ENCODE measurements at regions not wholly inside any gene's neighbourhood (a gene's known extent, or its start where the extent isn't known, plus 50 kb on each side); places are given as distances from the start of the nearest gene placed in this dataset.

DNA sequence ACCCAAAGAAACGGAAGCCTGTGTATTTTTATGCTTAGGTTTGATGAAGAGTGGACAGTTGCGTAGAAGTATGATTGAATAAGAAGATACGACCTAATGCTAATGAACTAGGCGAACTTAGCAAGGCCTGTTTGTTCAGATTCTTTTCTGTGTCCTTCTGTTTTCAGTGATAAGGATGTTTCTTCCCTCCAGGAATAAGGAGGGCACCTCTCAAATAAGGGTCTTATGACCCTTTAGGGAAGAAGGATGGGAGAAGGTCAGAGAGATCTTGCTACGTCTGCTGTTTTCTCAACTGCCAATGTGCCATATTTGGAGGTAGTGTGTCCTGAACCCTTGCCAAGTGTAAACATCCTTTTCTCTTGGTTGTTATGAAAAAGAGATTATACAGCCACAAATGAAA is 524.8 kb downstream of the UTRN start:
- no peak overlapping the region for H3K4me3 Mint-ChIP-seq
- ChIA-PET POLR2A (no interaction called here), CTCF (interaction anchor here (1.5 kb wide), 1 partner anchor 31 kb away, joined by 4 read pairs; no protein-coding TSS in a partner anchor)
- no peak overlapping the region for H3K27ac Mint-ChIP-seq
- peaks cover 9% of the 10 kb centered on the region for H3K4me1 Mint-ChIP-seq
- TF ChIP-seq SMAD4 (CRISPR knock-in tag; IDR thresholded peaks at IDR 0.05) (no peak), PRRX2 (CRISPR knock-in tag; IDR thresholded peaks at IDR 0.05) (no peak), NR3C1 (CRISPR knock-in tag; conservative IDR thresholded peaks at IDR 0.05; ENCODE audit: low read depth) (no peak)
- TF ChIP-seq, protein P1, sequence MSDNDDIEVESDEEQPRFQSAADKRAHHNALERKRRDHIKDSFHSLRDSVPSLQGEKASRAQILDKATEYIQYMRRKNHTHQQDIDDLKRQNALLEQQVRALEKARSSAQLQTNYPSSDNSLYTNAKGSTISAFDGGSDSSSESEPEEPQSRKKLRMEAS (CRISPR knock-in tag; IDR thresholded peaks at IDR 0.05): no peak
- ATAC-seq (no peak), DNase-seq (ENCODE audit: low spot score) (no peak)
- H3K27me3 Mint-ChIP-seq (ENCODE audit: low read depth): no peaks in the 10 kb centered on the region
- H3K36me3 Mint-ChIP-seq: peaks cover 8% of the 10 kb centered on the region
- H3K9me3 Mint-ChIP-seq: no peaks in the 10 kb centered on the region

GRCh38 chr6:144811140-144811539 is 526.0 kb downstream of the UTRN start:
- Mint-ChIP-seq H3K27me3 (ENCODE audit: low read depth) (no peaks in the 10 kb centered on the region), H3K4me1 (peaks cover 9% of the 10 kb centered on the region), H3K36me3 (peaks cover 8% of the 10 kb centered on the region), H3K27ac (no peak overlapping the region), H3K4me3 (no peak overlapping the region), H3K9me3 (no peaks in the 10 kb centered on the region)
- ChIA-PET POLR2A (no interaction called here), CTCF (interaction anchor here (0.6 to 1.5 kb wide), 2 partner anchors 32 to 1880 kb away, joined by 3 to 4 read pairs; no protein-coding TSS in a partner anchor)
- ATAC-seq (no peak), DNase-seq (ENCODE audit: low spot score) (no peak)
- TF ChIP-seq ZNF263 (CRISPR knock-in tag; IDR thresholded peaks at IDR 0.05; ENCODE audit: low read depth) (no peak), NR2C2 (CRISPR knock-in tag; IDR thresholded peaks at IDR 0.05) (no peak), AR (CRISPR knock-in tag; IDR thresholded peaks at IDR 0.05) (no peak), HMGA2 (CRISPR knock-in tag; IDR thresholded peaks at IDR 0.05) (no peak), MXD4 (CRISPR knock-in tag; IDR thresholded peaks at IDR 0.05; ENCODE audit: borderline replicate concordance) (no peak), TEAD4 (CRISPR knock-in tag; IDR thresholded peaks at IDR 0.05) (no peak), ESRRA (CRISPR knock-in tag; IDR thresholded peaks at IDR 0.05; ENCODE audit: borderline replicate concordance) (no peak), ZNF671 (CRISPR knock-in tag; IDR thresholded peaks at IDR 0.05) (no peak), IRF2 (CRISPR knock-in tag; IDR thresholded peaks at IDR 0.05; ENCODE audit: borderline replicate concordance, low read depth) (no peak), ZNF121 (CRISPR knock-in tag; IDR thresholded peaks at IDR 0.05) (no peak), USF1 (CRISPR knock-in tag; IDR thresholded peaks at IDR 0.05) (no peak)
- TF ChIP-seq, protein P2, sequence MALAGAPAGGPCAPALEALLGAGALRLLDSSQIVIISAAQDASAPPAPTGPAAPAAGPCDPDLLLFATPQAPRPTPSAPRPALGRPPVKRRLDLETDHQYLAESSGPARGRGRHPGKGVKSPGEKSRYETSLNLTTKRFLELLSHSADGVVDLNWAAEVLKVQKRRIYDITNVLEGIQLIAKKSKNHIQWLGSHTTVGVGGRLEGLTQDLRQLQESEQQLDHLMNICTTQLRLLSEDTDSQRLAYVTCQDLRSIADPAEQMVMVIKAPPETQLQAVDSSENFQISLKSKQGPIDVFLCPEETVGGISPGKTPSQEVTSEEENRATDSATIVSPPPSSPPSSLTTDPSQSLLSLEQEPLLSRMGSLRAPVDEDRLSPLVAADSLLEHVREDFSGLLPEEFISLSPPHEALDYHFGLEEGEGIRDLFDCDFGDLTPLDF (CRISPR knock-in tag; IDR thresholded peaks at IDR 0.05): no peak
- TF ChIP-seq, protein P3, sequence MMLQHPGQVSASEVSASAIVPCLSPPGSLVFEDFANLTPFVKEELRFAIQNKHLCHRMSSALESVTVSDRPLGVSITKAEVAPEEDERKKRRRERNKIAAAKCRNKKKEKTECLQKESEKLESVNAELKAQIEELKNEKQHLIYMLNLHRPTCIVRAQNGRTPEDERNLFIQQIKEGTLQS (CRISPR knock-in tag; conservative IDR thresholded peaks at IDR 0.05): no peak
- TF ChIP-seq, protein P4, sequence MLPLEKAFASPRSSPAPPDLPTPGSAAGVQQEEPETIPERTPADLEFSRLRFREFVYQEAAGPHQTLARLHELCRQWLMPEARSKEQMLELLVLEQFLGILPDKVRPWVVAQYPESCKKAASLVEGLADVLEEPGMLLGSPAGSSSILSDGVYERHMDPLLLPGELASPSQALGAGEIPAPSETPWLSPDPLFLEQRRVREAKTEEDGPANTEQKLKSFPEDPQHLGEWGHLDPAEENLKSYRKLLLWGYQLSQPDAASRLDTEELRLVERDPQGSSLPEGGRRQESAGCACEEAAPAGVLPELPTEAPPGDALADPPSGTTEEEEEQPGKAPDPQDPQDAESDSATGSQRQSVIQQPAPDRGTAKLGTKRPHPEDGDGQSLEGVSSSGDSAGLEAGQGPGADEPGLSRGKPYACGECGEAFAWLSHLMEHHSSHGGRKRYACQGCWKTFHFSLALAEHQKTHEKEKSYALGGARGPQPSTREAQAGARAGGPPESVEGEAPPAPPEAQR (CRISPR knock-in tag; IDR thresholded peaks at IDR 0.05): no peak
- TF ChIP-seq, protein P5, sequence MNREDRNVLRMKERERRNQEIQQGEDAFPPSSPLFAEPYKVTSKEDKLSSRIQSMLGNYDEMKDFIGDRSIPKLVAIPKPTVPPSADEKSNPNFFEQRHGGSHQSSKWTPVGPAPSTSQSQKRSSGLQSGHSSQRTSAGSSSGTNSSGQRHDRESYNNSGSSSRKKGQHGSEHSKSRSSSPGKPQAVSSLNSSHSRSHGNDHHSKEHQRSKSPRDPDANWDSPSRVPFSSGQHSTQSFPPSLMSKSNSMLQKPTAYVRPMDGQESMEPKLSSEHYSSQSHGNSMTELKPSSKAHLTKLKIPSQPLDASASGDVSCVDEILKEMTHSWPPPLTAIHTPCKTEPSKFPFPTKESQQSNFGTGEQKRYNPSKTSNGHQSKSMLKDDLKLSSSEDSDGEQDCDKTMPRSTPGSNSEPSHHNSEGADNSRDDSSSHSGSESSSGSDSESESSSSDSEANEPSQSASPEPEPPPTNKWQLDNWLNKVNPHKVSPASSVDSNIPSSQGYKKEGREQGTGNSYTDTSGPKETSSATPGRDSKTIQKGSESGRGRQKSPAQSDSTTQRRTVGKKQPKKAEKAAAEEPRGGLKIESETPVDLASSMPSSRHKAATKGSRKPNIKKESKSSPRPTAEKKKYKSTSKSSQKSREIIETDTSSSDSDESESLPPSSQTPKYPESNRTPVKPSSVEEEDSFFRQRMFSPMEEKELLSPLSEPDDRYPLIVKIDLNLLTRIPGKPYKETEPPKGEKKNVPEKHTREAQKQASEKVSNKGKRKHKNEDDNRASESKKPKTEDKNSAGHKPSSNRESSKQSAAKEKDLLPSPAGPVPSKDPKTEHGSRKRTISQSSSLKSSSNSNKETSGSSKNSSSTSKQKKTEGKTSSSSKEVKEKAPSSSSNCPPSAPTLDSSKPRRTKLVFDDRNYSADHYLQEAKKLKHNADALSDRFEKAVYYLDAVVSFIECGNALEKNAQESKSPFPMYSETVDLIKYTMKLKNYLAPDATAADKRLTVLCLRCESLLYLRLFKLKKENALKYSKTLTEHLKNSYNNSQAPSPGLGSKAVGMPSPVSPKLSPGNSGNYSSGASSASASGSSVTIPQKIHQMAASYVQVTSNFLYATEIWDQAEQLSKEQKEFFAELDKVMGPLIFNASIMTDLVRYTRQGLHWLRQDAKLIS (CRISPR knock-in tag; IDR thresholded peaks at IDR 0.05; ENCODE audit: borderline replicate concordance): no peak

Data from WTC11 (cell line).